ENCODE measurements at regions not wholly inside any gene's neighbourhood (a gene's known extent, or its start where the extent isn't known, plus 50 kb on each side); places are given as distances from the start of the nearest gene placed in this dataset.

DNA sequence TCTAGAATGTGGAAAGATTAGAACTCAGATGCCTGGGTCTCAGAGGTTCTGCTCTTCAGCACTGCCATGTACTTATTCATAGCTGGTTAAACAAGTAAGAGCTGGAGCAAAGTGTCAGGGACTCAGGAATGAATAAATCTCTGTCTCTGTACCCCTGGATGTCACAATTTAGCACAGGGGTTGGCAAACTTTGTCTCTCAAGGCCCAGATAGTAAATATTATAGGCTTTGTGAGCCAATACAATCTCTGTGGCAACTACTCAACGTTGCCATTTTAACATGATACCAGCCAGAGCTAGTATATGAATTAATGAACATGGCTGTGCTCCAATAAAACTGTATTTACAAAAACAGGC is 220.3 kb upstream of the MON1B start:
- TF ChIP-seq, protein P1, sequence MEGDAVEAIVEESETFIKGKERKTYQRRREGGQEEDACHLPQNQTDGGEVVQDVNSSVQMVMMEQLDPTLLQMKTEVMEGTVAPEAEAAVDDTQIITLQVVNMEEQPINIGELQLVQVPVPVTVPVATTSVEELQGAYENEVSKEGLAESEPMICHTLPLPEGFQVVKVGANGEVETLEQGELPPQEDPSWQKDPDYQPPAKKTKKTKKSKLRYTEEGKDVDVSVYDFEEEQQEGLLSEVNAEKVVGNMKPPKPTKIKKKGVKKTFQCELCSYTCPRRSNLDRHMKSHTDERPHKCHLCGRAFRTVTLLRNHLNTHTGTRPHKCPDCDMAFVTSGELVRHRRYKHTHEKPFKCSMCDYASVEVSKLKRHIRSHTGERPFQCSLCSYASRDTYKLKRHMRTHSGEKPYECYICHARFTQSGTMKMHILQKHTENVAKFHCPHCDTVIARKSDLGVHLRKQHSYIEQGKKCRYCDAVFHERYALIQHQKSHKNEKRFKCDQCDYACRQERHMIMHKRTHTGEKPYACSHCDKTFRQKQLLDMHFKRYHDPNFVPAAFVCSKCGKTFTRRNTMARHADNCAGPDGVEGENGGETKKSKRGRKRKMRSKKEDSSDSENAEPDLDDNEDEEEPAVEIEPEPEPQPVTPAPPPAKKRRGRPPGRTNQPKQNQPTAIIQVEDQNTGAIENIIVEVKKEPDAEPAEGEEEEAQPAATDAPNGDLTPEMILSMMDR (IDR thresholded peaks at IDR 0.05): no peak
- Histone ChIP-seq H3K27me3 (no peaks in the 10 kb centered on the region), H3K9me3 (no peaks in the 10 kb centered on the region), H3K4me3 (ENCODE audit: low read depth in 1 of 2, low read length in 1 of 2) (no peak overlapping the region), H3K27ac (no peak overlapping the region), H3K4me1 (ENCODE audit: control insufficient read depth in 1 of 2, insufficient read depth in 1 of 2, low read depth in 1 of 2, low read length in 1 of 2) (no peaks in the 10 kb centered on the region), H3K36me3 (no peaks in the 10 kb centered on the region)

DNA sequence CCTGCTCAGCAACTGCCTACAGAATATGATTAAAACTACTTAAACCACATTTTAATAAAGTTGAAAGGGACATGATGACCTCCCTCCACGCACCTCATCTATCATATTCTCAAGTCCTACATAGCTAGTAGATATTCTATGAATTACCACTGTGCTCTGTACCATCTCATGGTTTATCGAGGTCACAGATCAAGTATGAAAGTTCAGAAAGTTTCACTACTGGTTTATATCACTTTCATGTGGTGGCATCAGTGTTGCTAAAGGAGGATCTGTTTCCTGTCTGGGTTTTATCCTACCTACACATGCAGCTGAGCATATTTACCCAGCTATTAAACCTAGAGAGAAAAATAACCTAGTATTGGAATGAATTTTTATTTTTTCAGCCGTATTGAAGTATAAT is 214.9 kb upstream of the MON1B start:
- no peaks in the 10 kb centered on the region for H3K4me1 ChIP-seq (ENCODE audit: control insufficient read depth in 1 of 2, insufficient read depth in 1 of 2, low read depth in 1 of 2, low read length in 1 of 2)
- TF ChIP-seq, protein P1 (IDR thresholded peaks at IDR 0.05): no peak
- H3K4me3 ChIP-seq (ENCODE audit: low read depth in 1 of 2, low read length in 1 of 2): no peak overlapping the region
- H3K9me3 ChIP-seq: no peaks in the 10 kb centered on the region
- no peak overlapping the region for H3K27ac ChIP-seq
- no peaks in the 10 kb centered on the region for H3K36me3 ChIP-seq
- no peaks in the 10 kb centered on the region for H3K27me3 ChIP-seq

- Histone ChIP-seq H3K27me3 (no peaks in the 10 kb centered on the region), H3K4me1 (ENCODE audit: control insufficient read depth in 1 of 2, insufficient read depth in 1 of 2, low read depth in 1 of 2, low read length in 1 of 2) (no peaks in the 10 kb centered on the region), H3K36me3 (no peaks in the 10 kb centered on the region), H3K27ac (no peak overlapping the region), H3K9me3 (no peaks in the 10 kb centered on the region), H3K4me3 (ENCODE audit: low read depth in 1 of 2, low read length in 1 of 2) (no peak overlapping the region)
- TF ChIP-seq, protein P1 (IDR thresholded peaks at IDR 0.05): no peak
Observed at GRCh38 chr16:76976756-76977155, 214.2 kb upstream of the MON1B start.

- H3K27ac ChIP-seq: no peak overlapping the region
- H3K36me3 ChIP-seq: no peaks in the 10 kb centered on the region
- no peak overlapping the region for H3K4me3 ChIP-seq (ENCODE audit: low read depth in 1 of 2, low read length in 1 of 2)
- no peaks in the 10 kb centered on the region for H3K27me3 ChIP-seq
- no peaks in the 10 kb centered on the region for H3K4me1 ChIP-seq (ENCODE audit: control insufficient read depth in 1 of 2, insufficient read depth in 1 of 2, low read depth in 1 of 2, low read length in 1 of 2)
- no peaks in the 10 kb centered on the region for H3K9me3 ChIP-seq
- TF ChIP-seq, protein P1 (IDR thresholded peaks at IDR 0.05): no peak
Observed at GRCh38 chr16:76984196-76984595, 206.8 kb upstream of the MON1B start.

GRCh38 chr16:76985392-76986045 is 205.5 kb upstream of the MON1B start:
- no peaks in the 10 kb centered on the region for H3K9me3 ChIP-seq
- TF ChIP-seq, protein P1 (IDR thresholded peaks at IDR 0.05): no peak
- no peaks in the 10 kb centered on the region for H3K27me3 ChIP-seq
- no peak overlapping the region for H3K27ac ChIP-seq
- no peak overlapping the region for H3K4me3 ChIP-seq (ENCODE audit: low read depth in 1 of 2, low read length in 1 of 2)
- no peaks in the 10 kb centered on the region for H3K4me1 ChIP-seq (ENCODE audit: control insufficient read depth in 1 of 2, insufficient read depth in 1 of 2, low read depth in 1 of 2, low read length in 1 of 2)
- H3K36me3 ChIP-seq: no peaks in the 10 kb centered on the region

GRCh38 chr16:76988526-76988925 is 202.5 kb upstream of the MON1B start:
- no peaks in the 10 kb centered on the region for H3K27me3 ChIP-seq
- TF ChIP-seq, protein P1 (IDR thresholded peaks at IDR 0.05): no peak

More at GRCh38 chr16:76988526-76988925, 202.5 kb upstream of the MON1B start:
- H3K9me3 ChIP-seq: no peaks in the 10 kb centered on the region
- no peak overlapping the region for H3K4me3 ChIP-seq (ENCODE audit: low read depth in 1 of 2, low read length in 1 of 2)
- no peak overlapping the region for H3K27ac ChIP-seq
- no peaks in the 10 kb centered on the region for H3K4me1 ChIP-seq (ENCODE audit: control insufficient read depth in 1 of 2, insufficient read depth in 1 of 2, low read depth in 1 of 2, low read length in 1 of 2)
- H3K36me3 ChIP-seq: no peaks in the 10 kb centered on the region

Data from neutrophil (primary cell).